WI38 (cell line): ENCODE measurements at regions not wholly inside any gene's neighbourhood (a gene's known extent, or its start where the extent isn't known, plus 50 kb on each side); places are given as distances from the start of the nearest gene placed in this dataset.
"Not testable (repeated sequence)": the region's sequence is repeated elsewhere in the genome, so short reads cannot be mapped to it uniquely, and the experiment has no call there.

ENCODE experiments used
- H3K4me3 ChIP-seq: 2 replicates; pipeline ENCODE4 v1.5.1; 2011; ENCODE audit warnings: low read depth, mild to moderate bottlenecking, control low read depth, low read length
- TF ChIP-seq, protein P1 (sequence below): IDR thresholded peaks from 2 replicates; pipeline ENCODE4 v1.5.1; 2012; ENCODE audit warnings: low read depth, mild to moderate bottlenecking, control low read depth, low read length

- H3K4me3 ChIP-seq: no peak overlapping the region
- TF ChIP-seq, protein P1, sequence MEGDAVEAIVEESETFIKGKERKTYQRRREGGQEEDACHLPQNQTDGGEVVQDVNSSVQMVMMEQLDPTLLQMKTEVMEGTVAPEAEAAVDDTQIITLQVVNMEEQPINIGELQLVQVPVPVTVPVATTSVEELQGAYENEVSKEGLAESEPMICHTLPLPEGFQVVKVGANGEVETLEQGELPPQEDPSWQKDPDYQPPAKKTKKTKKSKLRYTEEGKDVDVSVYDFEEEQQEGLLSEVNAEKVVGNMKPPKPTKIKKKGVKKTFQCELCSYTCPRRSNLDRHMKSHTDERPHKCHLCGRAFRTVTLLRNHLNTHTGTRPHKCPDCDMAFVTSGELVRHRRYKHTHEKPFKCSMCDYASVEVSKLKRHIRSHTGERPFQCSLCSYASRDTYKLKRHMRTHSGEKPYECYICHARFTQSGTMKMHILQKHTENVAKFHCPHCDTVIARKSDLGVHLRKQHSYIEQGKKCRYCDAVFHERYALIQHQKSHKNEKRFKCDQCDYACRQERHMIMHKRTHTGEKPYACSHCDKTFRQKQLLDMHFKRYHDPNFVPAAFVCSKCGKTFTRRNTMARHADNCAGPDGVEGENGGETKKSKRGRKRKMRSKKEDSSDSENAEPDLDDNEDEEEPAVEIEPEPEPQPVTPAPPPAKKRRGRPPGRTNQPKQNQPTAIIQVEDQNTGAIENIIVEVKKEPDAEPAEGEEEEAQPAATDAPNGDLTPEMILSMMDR: no peak
Measured at GRCh38 chrX:113400193-113400704, 559.6 kb upstream of the AMOT start.

DNA sequence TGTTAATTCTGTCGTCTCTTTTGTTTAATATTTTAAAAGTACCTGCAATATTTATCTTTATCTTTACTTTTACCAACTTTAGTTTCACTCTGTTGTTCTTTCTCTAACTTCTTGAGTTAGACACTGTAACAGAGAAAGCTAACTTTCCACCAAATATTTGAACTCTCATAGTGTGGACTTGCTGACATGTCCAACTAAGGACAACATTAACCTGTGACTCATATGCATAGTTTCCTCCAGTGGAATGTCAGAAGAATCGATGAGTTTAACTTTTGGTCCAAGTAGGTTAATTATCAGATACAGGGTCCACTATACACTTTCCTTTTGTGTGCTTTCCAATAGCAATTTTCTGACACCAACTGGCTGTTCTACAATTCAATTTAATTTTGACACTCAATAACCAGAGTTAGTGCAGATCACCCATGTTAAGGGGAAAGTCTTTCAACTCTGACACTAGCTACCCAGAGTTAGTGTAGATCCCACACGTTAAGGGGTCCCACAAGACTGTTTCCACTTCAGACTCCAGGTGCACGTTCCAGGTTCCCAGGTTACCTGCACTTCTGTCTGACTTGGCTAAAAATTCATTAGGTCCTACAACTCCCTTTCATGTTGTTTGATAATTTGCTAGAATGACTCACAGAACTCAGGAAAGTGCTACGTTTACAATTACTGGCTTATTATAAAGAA, 559.0 kb upstream of the AMOT start:
- TF ChIP-seq, protein P1: no peak
- no peak overlapping the region for H3K4me3 ChIP-seq

DNA sequence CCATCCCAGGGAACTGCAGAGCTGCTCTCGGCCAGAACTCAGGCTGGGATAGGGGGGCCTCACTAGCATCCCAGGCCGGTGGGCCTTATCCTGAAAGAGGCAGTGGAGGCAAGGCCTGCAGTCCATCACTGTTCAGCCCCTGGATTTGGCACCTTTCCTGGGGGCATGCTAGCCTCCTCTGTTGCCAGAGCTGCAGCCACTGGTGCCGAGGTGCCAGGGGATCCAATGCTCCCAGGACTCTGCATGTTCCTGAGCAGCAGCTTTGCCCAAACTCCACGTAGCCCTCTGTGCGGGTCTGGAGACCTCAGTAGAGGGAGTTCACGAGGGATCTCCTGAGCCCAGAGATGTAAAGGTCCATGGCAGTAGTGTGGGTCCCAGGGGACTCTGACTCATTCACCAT, 551.7 kb upstream of the AMOT start:
- TF ChIP-seq, protein P1: no peak
- no peak overlapping the region for H3K4me3 ChIP-seq

- TF ChIP-seq, protein P1: no peak
- H3K4me3 ChIP-seq: no peak overlapping the region
Measured at GRCh38 chrX:113391875-113392274, 551.2 kb upstream of the AMOT start.

DNA sequence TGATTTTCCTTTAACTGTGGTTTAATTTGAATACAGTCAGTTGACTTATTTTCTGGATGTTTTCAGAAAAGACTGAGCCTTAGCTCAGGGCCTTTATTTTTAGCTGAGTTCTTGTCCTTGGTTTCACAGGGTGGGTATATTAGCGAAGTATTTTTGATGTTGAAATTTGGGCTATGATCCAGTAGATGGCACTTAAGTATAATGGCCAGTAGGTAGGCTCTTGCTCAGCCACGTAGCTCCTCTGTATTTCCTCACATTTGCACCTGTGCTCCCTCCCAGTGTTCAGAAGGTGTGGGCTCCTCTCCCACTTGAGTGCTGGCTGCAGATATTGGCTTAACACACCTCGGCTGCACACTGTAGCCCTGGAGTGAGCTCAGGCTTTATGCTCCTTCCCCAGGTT, 549.9 kb upstream of the AMOT start:
- no peak overlapping the region for H3K4me3 ChIP-seq
- TF ChIP-seq, protein P1: no peak

DNA sequence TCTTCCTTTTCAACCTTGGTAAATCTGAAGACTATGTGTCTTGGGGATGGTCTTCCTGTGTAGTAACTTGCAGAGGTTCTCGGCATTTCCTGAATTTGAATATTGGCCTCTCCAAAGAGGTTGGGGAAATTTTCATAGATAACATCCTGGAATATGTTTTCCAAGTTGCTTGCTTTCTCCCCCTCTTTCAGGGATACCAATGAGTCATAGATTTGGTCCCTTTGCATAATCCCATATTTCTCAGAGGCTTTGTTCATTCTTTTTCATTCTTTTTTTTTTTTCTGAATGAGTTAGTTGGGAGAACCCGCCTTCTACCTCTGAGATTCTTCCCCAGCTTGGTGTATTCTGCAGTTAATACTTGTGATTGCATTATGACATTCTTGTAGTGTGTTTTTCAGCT, 549.2 kb upstream of the AMOT start:
- TF ChIP-seq, protein P1: no peak
- no peak overlapping the region for H3K4me3 ChIP-seq

- TF ChIP-seq, protein P1: no peak
- H3K4me3 ChIP-seq: no peak overlapping the region
Measured at GRCh38 chrX:113384628-113385027, 544.0 kb upstream of the AMOT start.

GRCh38 chrX:113373421-113373820, 532.8 kb upstream of the AMOT start:
- H3K4me3 ChIP-seq: not testable (repeated sequence)
